GM21619 (cell line): ENCODE measurements at regions not wholly inside any gene's neighbourhood (a gene's known extent, or its start where the extent isn't known, plus 50 kb on each side); places are given as distances from the start of the nearest gene placed in this dataset.
"Not testable (repeated sequence)": the region's sequence is repeated elsewhere in the genome, so short reads cannot be mapped to it uniquely, and the experiment has no call there.

ENCODE experiments used
- ATAC-seq: cut with Tn5 transposase; IDR thresholded peaks from one replicate; pipeline ENCODE4 v1.9.1; 2021; ENCODE audit not compliant: unreplicated experiment

GRCh38 chr6:82506526-82506925 is 142.9 kb downstream of the TPBG start:
- ATAC-seq = no peak

GRCh38 chr6:82507112-82507511 is 143.5 kb downstream of the TPBG start:
- no peak for ATAC-seq

- ATAC-seq = no peak
Observed at GRCh38 chr6:82511546-82511945, 147.9 kb downstream of the TPBG start.

GRCh38 chr6:82517896-82518295 is 154.3 kb downstream of the TPBG start:
- ATAC-seq = not testable (repeated sequence)

- no peak for ATAC-seq
Observed at GRCh38 chr6:82521369-82521768, 157.8 kb downstream of the TPBG start.

DNA sequence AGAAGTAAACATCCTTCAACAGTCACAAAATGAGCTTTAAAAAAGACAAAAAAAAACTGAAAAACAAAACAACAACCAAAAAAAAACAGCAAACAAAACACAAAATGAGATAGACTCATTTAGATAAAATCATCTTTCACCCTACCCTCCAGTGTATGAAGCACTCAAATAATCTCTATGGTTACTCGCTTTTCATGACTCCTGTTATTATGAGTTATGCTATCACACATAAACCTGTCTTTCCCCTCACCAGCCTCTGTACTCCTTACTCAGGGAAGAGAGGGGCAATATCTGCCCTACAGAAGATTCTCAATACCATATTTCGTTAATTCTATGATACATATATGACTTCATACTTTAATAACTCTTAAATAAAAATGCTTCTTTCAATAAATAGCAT is 158.2 kb downstream of the TPBG start:
- ATAC-seq = no peak

- ATAC-seq = no peak
Observed at GRCh38 chr6:82524031-82524430, 160.4 kb downstream of the TPBG start.

DNA sequence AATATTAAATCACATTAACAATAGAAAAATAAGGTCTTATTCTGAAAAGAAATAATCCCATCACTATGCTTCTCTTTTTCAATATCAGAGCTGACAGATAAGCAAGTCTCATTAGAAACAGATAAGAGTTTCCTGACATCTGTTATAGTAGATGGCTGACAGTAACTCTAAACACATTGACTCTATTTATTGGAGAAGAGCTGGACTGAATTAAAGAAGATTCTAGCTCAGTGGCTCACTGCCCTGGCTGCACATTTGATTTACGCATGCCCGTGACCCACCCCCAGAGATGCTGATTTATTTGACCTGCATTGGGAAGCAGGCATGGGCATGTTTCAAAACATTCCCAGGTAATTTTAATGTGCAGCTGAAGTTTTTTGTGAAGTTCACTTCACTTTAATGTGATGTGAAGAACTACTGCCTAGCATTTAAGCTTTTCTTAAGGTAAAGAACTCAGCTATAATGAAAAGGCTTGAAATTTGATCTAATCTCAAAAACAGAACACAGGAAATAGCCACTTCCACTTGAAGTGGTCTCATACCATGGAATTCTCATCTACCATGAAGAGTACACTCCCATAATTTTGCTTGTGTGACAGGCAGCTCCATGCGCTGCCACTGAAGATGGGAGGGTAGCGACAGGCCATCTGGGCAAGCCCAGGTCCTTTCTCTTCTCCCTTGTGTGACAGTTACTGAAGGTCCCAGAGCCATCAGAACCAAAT is 162.3 kb downstream of the TPBG start:
- ATAC-seq = no peak

GRCh38 chr6:82529960-82530460 is 166.4 kb downstream of the TPBG start:
- ATAC-seq = not testable (repeated sequence)

DNA sequence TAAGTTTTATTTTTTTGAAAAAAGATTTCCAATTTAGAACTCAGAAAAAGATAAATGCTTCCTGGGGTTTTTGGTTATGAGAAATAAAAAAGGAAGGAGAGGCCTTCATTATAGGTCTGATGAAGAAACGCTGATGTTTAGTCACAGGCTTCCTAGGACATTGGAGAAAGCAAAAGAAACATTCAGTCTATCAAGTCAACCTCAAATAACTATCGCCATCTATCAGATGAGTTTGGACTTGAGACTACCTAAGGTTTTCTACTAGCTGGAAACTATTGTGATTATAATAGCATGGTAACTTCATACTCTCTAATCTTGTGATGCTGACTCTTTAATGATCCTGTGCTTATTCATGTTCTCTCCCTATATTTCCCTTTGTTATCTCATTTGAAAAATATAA is 171.3 kb downstream of the TPBG start:
- ATAC-seq = no peak

GRCh38 chr6:82549480-82549879 is 185.9 kb downstream of the TPBG start:
- ATAC-seq = not testable (repeated sequence)

GRCh38 chr6:82551311-82551710 is 187.7 kb downstream of the TPBG start:
- ATAC-seq = not testable (repeated sequence)

- no peak for ATAC-seq
Observed at GRCh38 chr6:82551831-82552230, 188.2 kb downstream of the TPBG start.

DNA sequence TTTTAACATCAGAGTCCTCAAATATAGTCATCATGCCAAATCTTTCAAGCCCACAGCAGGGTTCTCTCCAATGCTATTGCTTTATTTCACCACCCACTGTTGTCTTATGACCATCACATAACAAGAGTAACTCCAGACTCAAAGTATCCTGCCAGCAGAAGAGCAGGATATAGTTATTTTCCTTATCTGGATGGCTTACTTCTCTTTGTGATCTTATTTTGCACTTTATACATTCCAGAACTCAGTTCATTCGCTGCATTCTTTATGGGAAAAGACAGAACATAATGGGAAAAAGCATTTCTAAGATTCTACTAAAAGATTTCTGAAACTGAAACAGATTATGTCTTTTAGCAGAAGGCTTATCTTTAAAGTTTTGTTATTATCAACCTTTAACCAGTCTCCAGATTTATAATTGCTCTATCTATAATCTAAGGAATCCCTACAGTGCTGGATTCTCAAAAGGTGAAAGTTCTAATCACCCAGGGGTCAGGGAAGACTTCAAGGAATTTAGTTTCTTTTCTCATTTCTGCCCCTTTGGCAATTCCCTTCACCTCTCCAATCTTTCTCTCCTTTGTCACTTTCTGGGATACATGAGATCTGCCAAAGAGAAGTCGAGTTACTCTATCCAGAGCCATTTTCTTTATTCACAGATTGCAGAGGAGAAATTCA is 190.4 kb downstream of the TPBG start:
- no peak for ATAC-seq

DNA sequence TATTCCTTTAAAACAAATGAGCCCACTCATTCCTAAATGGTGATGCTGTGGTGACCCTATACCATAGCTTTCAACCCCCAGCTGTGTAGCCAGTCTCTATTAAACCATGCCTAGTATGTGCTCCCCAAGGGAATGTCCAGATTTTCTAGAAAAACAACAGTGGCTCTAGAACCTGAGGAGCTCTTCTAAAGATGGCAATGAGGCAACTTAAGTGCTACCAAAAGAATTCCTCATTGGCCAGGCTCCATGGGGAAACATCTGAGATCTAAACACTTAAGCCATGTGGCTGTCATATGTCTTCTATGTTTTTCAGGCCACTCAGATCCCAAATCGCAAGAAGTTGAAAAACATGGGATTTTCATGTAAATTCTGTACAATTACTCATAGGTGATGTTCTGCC is 191.0 kb downstream of the TPBG start:
- no peak for ATAC-seq

- ATAC-seq = no peak
Observed at GRCh38 chr6:82555801-82556200, 192.2 kb downstream of the TPBG start.

GRCh38 chr6:82558531-82558930 is 194.9 kb downstream of the TPBG start:
- not testable (repeated sequence) for ATAC-seq

DNA sequence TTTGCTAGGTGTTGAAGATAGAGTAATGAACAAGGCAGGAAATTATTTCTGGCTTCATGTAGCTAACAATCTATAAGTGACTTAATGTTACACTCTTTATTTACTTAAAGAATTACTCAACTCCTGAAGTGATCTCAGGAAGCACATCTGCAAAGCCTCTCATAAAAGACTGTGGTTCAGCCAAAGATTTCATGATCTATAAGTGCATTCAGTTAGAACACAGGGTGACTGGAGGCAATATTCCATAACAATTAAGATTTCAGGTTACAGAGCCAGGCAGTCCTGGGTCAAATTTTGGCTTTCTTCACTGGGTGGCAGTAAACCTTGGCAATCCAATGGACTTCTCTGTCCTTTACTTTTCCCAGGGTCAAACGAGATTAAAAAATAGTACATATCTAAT is 204.0 kb downstream of the TPBG start:
- no peak for ATAC-seq

DNA sequence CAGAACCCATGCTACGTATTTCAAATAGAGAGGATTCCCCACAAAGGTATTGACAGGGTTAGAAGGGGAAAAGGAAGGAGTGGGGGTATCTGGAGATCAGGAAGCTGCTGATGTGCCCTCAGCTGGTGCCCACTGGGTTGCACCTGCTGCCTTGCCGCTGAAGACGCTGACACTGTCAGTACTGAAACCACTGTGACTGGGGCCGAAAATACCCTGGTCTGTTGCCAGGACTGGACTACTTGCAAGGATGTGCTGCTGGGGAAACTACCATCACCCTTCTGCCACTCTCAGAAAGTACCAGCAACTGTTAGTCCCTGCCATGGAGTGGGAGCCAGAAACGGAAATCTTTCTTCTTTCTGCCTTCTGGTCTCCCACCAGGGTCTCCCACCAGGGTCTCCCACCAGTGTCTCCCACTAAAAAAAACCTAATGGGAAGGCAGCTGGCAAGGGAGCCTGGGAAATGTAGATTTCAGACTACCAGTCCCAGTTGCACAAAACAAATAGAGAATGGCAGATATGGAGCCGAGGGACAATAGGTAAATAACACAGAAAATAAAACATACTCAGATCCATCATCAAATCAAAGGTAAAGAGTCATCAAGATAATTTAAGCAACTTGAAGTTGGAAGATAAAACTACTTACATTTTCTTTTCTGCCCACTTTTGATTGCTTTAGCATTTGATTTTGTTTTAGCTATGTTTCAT is 204.8 kb downstream of the TPBG start:
- ATAC-seq = peak; percentile 86

- no peak for ATAC-seq
Observed at GRCh38 chr6:82569022-82569421, 205.4 kb downstream of the TPBG start.

DNA sequence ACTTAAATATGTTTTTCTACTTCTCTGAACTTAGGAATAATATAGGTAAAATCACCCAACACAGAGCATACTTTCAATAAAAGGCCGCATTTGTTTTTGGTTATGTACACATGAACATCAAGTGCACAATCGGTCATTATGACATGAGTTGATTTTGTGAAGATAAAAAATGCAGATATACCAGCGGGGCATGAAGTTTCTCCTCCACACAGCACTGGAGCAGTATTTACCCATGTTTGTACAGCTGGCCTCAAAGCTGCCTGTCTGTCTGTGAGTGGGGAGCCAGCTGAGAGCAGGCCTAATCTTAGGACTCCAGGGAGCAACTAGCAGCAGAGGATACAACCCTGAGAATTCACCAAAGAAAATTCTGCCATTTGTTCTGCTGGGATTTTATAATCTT is 206.5 kb downstream of the TPBG start:
- ATAC-seq = no peak

DNA sequence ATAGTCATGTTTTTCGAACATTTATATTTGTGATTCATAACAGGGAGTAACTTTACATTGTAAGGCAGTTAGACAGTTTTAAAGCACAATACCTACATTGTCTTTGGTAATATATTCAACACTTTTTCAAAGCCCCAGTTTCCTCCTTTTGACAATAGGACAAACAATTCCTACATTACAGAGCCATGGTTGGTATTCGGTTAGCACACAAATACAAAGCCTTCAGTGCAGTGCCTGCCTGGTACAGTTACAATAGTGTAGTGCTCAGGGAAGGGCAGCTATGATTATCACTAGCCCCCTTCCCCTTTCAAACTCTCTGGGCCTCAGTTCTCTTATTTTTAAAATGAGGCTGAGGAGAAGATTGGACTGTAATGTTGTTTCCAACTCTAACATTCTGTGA is 207.8 kb downstream of the TPBG start:
- ATAC-seq = no peak
